Activated naive CD4-positive, alpha-beta T cell treated with Interleukin-2 at 50 U/mL for 16 hours (primary cell): ENCODE measurements at regions not wholly inside any gene's neighbourhood (a gene's known extent, or its start where the extent isn't known, plus 50 kb on each side); places are given as distances from the start of the nearest gene placed in this dataset.

Experiments
- DNase-seq: peaks from one replicate; pipeline ENCODE4 v3.0.0-alpha.2; 2020

- DNase-seq, result no peak
Measured at GRCh38 chr16:49121636-49122035, 160.0 kb downstream of the CBLN1 start.

GRCh38 chr16:49120631-49121030 is 161.0 kb downstream of the CBLN1 start:
- no peak for DNase-seq

GRCh38 chr16:49116873-49117272 is 164.8 kb downstream of the CBLN1 start:
- DNase-seq, result no peak

GRCh38 chr16:49115956-49116355 is 165.7 kb downstream of the CBLN1 start:
- DNase-seq, result no peak

GRCh38 chr16:49112754-49113153 is 168.9 kb downstream of the CBLN1 start:
- DNase-seq, result no peak

GRCh38 chr16:49111351-49111750 is 170.3 kb downstream of the CBLN1 start:
- no peak for DNase-seq

GRCh38 chr16:49108611-49109010 is 173.0 kb downstream of the CBLN1 start:
- no peak for DNase-seq

GRCh38 chr16:49103298-49103697 is 178.3 kb downstream of the CBLN1 start:
- no peak for DNase-seq

- no peak for DNase-seq
Measured at GRCh38 chr16:49101997-49102396, 179.6 kb downstream of the CBLN1 start.

- no peak for DNase-seq
Measured at GRCh38 chr16:49100366-49100765, 181.3 kb downstream of the CBLN1 start.

GRCh38 chr16:49097964-49098363 is 183.7 kb downstream of the CBLN1 start:
- no peak for DNase-seq

- DNase-seq, result no peak
Measured at GRCh38 chr16:49096176-49096945, 185.3 kb downstream of the CBLN1 start.

- no peak for DNase-seq
Measured at GRCh38 chr16:49095539-49095938, 186.1 kb downstream of the CBLN1 start.

- no peak for DNase-seq
Measured at GRCh38 chr16:49094471-49094870, 187.2 kb downstream of the CBLN1 start.

GRCh38 chr16:49093939-49094338 is 187.7 kb downstream of the CBLN1 start:
- no peak for DNase-seq

GRCh38 chr16:49092704-49093103 is 188.9 kb downstream of the CBLN1 start:
- no peak for DNase-seq

- no peak for DNase-seq
Measured at GRCh38 chr16:49089533-49089932, 192.1 kb downstream of the CBLN1 start.

GRCh38 chr16:49089039-49089438 is 192.6 kb downstream of the CBLN1 start:
- no peak for DNase-seq

- no peak for DNase-seq
Measured at GRCh38 chr16:49085686-49086085, 196.0 kb downstream of the CBLN1 start.

GRCh38 chr16:49084628-49085390 is 196.8 kb downstream of the CBLN1 start:
- no peak for DNase-seq

- DNase-seq, result no peak
Measured at GRCh38 chr16:49081554-49081953, 200.1 kb downstream of the CBLN1 start.

GRCh38 chr16:49081086-49081485 is 200.6 kb downstream of the CBLN1 start:
- DNase-seq, result no peak

- no peak for DNase-seq
Measured at GRCh38 chr16:49078571-49078970, 203.1 kb downstream of the CBLN1 start.

- DNase-seq, result no peak
Measured at GRCh38 chr16:49078104-49078503, 203.5 kb downstream of the CBLN1 start.
